ENCODE measurements at regions not wholly inside any gene's neighbourhood (a gene's known extent, or its start where the extent isn't known, plus 50 kb on each side); places are given as distances from the start of the nearest gene placed in this dataset.

GRCh38 chr13:73406454-73406853 is 347.6 kb downstream of the KLF5 start:
- CTCF ChIA-PET (ENCODE audit: unreplicated experiment): no interaction called here
- POLR2A ChIA-PET: interaction anchor here (1.1 kb wide), 1 partner anchor 11 kb away, joined by 3 read pairs; no protein-coding TSS in a partner anchor
- H3K4me2 ChIP-seq (ENCODE audit: low read length): no peak overlapping the region
- no peaks in the 10 kb centered on the region for H3K9me2 ChIP-seq (ENCODE audit: insufficient read depth, low read length)
- H3K4me1 ChIP-seq (ENCODE audit: insufficient read depth, low read length, poor library complexity, severe bottlenecking): no peaks in the 10 kb centered on the region
- no peak overlapping the region for H3K27ac ChIP-seq (ENCODE audit: low read depth, low read length, poor library complexity, severe bottlenecking)
- no peaks in the 10 kb centered on the region for H3K36me3 ChIP-seq (ENCODE audit: insufficient read depth, low read length)
- no peaks in the 10 kb centered on the region for H4K20me1 ChIP-seq (ENCODE audit: insufficient read depth, low read length)
- DNase-seq (ENCODE audit: low spot score): no peak
- intact Hi-C loops (cut with micrococcal nuclease; ENCODE audit: unreplicated experiment): no loop called here
- no peak overlapping the region for H2AFZ ChIP-seq (ENCODE audit: low read length)
- no TSS peak for BruUV-seq (replicated peaks)
- no peak overlapping the region for H3K4me3 ChIP-seq (ENCODE audit: low read depth, low read length, poor library complexity, severe bottlenecking)
- TF ChIP-seq EZH2phosphoT487 (IDR thresholded peaks at IDR 0.05; ENCODE audit: borderline replicate concordance, low read depth, low read length) (no peak), CTCF (conservative IDR thresholded peaks at IDR 0.05; ENCODE audit: low read length) (no peak)
- no peaks in the 10 kb centered on the region for H3K79me2 ChIP-seq (ENCODE audit: insufficient read depth, low read depth, low read length)
- no peaks in the 10 kb centered on the region for H3K9me3 ChIP-seq (ENCODE audit: low read length)

DNA sequence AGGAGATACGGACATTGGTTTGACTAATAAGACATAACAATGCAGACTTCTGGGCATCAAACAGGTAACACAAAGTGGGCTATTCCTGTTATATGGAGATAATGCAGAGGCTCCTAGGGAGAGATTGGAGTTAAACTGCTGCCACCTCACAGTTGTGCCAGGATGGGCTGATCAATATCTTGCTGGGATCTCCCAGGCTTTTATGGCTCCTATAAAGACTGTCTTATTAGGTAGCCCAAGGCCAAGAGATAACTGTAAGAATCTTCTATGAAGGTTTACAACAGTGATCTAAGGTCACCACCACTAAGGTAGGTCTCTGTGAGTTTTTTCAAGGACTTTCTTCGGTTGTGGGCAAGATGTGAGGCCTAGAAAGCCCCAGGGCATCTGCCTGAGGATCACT is 345.8 kb downstream of the KLF5 start:
- TF ChIP-seq EZH2phosphoT487 (IDR thresholded peaks at IDR 0.05; ENCODE audit: borderline replicate concordance, low read depth, low read length) (no peak), CTCF (conservative IDR thresholded peaks at IDR 0.05; ENCODE audit: low read length) (no peak)
- H3K27ac ChIP-seq (ENCODE audit: low read depth, low read length, poor library complexity, severe bottlenecking): no peak overlapping the region
- no peaks in the 10 kb centered on the region for H3K36me3 ChIP-seq (ENCODE audit: insufficient read depth, low read length)
- no peaks in the 10 kb centered on the region for H4K20me1 ChIP-seq (ENCODE audit: insufficient read depth, low read length)
- POLR2A ChIA-PET: interaction anchor here (1.0 kb wide), 1 partner anchor 12 kb away, joined by 5 read pairs; no protein-coding TSS in a partner anchor
- no peak for DNase-seq (ENCODE audit: low spot score)
- H3K4me2 ChIP-seq (ENCODE audit: low read length): no peak overlapping the region
- intact Hi-C loops (cut with micrococcal nuclease; ENCODE audit: unreplicated experiment): no loop called here
- BruUV-seq (replicated peaks): no TSS peak
- H3K4me1 ChIP-seq (ENCODE audit: insufficient read depth, low read length, poor library complexity, severe bottlenecking): no peaks in the 10 kb centered on the region
- no peaks in the 10 kb centered on the region for H3K9me2 ChIP-seq (ENCODE audit: insufficient read depth, low read length)
- no peaks in the 10 kb centered on the region for H3K9me3 ChIP-seq (ENCODE audit: low read length)
- no peaks in the 10 kb centered on the region for H3K79me2 ChIP-seq (ENCODE audit: insufficient read depth, low read depth, low read length)
- CTCF ChIA-PET (ENCODE audit: unreplicated experiment): no interaction called here
- H3K4me3 ChIP-seq (ENCODE audit: low read depth, low read length, poor library complexity, severe bottlenecking): no peak overlapping the region
- no peak overlapping the region for H2AFZ ChIP-seq (ENCODE audit: low read length)

DNA sequence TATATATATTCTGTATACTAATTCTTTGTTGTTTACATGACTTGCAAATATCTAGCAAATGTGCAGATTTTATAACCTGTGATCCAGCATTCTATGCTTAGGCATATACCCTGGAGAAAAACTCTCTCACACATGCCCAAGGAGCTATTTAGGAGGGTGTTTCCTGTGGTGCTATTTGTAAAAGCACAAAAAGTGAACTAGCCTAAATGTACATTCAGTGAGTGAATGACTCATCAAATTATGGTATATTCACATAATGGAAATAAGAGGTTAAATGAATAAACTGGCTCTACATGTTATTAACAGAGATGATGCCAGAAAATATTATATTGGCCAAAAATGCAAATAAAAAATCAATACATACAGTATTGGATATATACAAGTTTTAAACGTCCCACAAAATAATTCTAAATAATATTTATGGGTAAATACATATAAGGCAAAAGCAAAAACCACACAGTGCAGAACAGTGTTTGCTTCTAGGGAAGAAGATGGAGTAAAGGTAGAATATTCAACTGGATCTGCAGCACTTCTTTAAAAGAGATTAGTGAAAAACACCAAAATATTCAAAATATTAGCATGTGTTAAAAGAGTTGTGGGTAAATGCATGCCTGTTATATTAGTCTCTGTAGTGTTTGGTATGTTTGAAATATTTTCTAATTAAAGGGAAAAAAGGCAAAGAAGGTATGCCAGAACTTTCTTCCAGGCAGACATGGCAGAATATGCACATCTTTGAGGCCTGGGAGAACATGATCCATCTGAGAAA is 344.7 kb downstream of the KLF5 start:
- ChIA-PET CTCF (ENCODE audit: unreplicated experiment) (no interaction called here), POLR2A (interaction anchor here (1.0 kb wide), 1 partner anchor 13 kb away, joined by 5 read pairs; no protein-coding TSS in a partner anchor)
- Histone ChIP-seq H3K79me2 (ENCODE audit: insufficient read depth, low read depth, low read length) (no peaks in the 10 kb centered on the region), H3K4me2 (ENCODE audit: low read length) (no peak overlapping the region), H3K4me3 (ENCODE audit: low read depth, low read length, poor library complexity, severe bottlenecking) (no peak overlapping the region), H3K4me1 (ENCODE audit: insufficient read depth, low read length, poor library complexity, severe bottlenecking) (no peaks in the 10 kb centered on the region), H2AFZ (ENCODE audit: low read length) (no peak overlapping the region), H3K9me3 (ENCODE audit: low read length) (no peaks in the 10 kb centered on the region), H3K9me2 (ENCODE audit: insufficient read depth, low read length) (no peaks in the 10 kb centered on the region), H3K36me3 (ENCODE audit: insufficient read depth, low read length) (no peaks in the 10 kb centered on the region), H4K20me1 (ENCODE audit: insufficient read depth, low read length) (no peaks in the 10 kb centered on the region), H3K27ac (ENCODE audit: low read depth, low read length, poor library complexity, severe bottlenecking) (no peak overlapping the region)
- no peak for TF ChIP-seq CTCF (conservative IDR thresholded peaks at IDR 0.05; ENCODE audit: low read length)
- no peak for TF ChIP-seq EZH2phosphoT487 (IDR thresholded peaks at IDR 0.05; ENCODE audit: borderline replicate concordance, low read depth, low read length)
- intact Hi-C loops (cut with micrococcal nuclease; ENCODE audit: unreplicated experiment): no loop called here
- no peak for DNase-seq (ENCODE audit: low spot score)
- BruUV-seq (replicated peaks): no TSS peak
